GM12875 (cell line): ENCODE measurements at regions not wholly inside any gene's neighbourhood (a gene's known extent, or its start where the extent isn't known, plus 50 kb on each side); places are given as distances from the start of the nearest gene placed in this dataset.

Experiments used
- H3K4me3 ChIP-seq: one replicate; pipeline ENCODE4 v1.5.1; 2011; ENCODE audit warnings: low read depth, low read length, control low read depth
- TF ChIP-seq, protein P1 (sequence below): IDR thresholded peaks from 2 replicates; pipeline ENCODE4 v1.5.1; 2011; ENCODE audit warnings: low read depth, mild to moderate bottlenecking, control low read depth, inconsistent platforms, low read length, moderate library complexity, borderline replicate concordance; ENCODE audit not compliant: insufficient read depth

- TF ChIP-seq, protein P1, sequence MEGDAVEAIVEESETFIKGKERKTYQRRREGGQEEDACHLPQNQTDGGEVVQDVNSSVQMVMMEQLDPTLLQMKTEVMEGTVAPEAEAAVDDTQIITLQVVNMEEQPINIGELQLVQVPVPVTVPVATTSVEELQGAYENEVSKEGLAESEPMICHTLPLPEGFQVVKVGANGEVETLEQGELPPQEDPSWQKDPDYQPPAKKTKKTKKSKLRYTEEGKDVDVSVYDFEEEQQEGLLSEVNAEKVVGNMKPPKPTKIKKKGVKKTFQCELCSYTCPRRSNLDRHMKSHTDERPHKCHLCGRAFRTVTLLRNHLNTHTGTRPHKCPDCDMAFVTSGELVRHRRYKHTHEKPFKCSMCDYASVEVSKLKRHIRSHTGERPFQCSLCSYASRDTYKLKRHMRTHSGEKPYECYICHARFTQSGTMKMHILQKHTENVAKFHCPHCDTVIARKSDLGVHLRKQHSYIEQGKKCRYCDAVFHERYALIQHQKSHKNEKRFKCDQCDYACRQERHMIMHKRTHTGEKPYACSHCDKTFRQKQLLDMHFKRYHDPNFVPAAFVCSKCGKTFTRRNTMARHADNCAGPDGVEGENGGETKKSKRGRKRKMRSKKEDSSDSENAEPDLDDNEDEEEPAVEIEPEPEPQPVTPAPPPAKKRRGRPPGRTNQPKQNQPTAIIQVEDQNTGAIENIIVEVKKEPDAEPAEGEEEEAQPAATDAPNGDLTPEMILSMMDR, result no peak
- H3K4me3 ChIP-seq, result no peak overlapping the region
These were observed 83.6 kb downstream of the PLEKHG1 start for GRCh38 chr6:150683320-150683719.

GRCh38 chr6:150684161-150684560, 84.5 kb downstream of the PLEKHG1 start:
- TF ChIP-seq, protein P1, result no peak
- H3K4me3 ChIP-seq, result no peak overlapping the region

- TF ChIP-seq, protein P1, result no peak
These were observed 85.2 kb downstream of the PLEKHG1 start for GRCh38 chr6:150684714-150685459.

GRCh38 chr6:150685860-150686259, 86.2 kb downstream of the PLEKHG1 start:
- no peak overlapping the region for H3K4me3 ChIP-seq
- TF ChIP-seq, protein P1, result peak; percentile 77

More at GRCh38 chr6:150684714-150685459, 85.2 kb downstream of the PLEKHG1 start:
- no peak overlapping the region for H3K4me3 ChIP-seq

GRCh38 chr6:150686566-150686965, 86.9 kb downstream of the PLEKHG1 start:
- TF ChIP-seq, protein P1, result no peak
- H3K4me3 ChIP-seq, result no peak overlapping the region

GRCh38 chr6:150687508-150687907, 87.8 kb downstream of the PLEKHG1 start:
- TF ChIP-seq, protein P1, result no peak
- H3K4me3 ChIP-seq, result no peak overlapping the region
